ENCODE measurements at regions not wholly inside any gene's neighbourhood (a gene's known extent, or its start where the extent isn't known, plus 50 kb on each side); places are given as distances from the start of the nearest gene placed in this dataset.

- H3K4me1 ChIP-seq (ENCODE audit: control insufficient read depth, extremely low read depth, insufficient read depth, low read length): no peaks in the 10 kb centered on the region
- no peak for FAIRE-seq
- no peaks in the 10 kb centered on the region for H3K9me3 ChIP-seq (replicated peaks; ENCODE audit: control insufficient read depth, insufficient read depth, low read length)
- intact Hi-C loops (cut with micrococcal nuclease): no loop called here
- no peak overlapping the region for H3K4me2 ChIP-seq (ENCODE audit: insufficient read depth, low read length)
- no peaks in the 10 kb centered on the region for H3K27me3 ChIP-seq (ENCODE audit: control insufficient read depth in 2 of 2, insufficient read depth in 2 of 2, low read length in 2 of 2)
- H3K36me3 ChIP-seq (ENCODE audit: control insufficient read depth in 2 of 2, extremely low read depth in 1 of 2, insufficient read depth in 2 of 2, low read length in 2 of 2): no peaks in the 10 kb centered on the region
- no peak overlapping the region for H2AFZ ChIP-seq (ENCODE audit: low read depth, low read length)
- H3K27ac ChIP-seq (ENCODE audit: insufficient read depth, low read depth, low read length): no peak overlapping the region
- no peak overlapping the region for H3K9ac ChIP-seq (replicated peaks; ENCODE audit: extremely low read depth, insufficient read depth, low read length)
- H3K4me3 ChIP-seq (replicated peaks in 1 of 3; ENCODE audit: insufficient read depth in 1 of 3, low read depth in 1 of 3, low read length in 3 of 3): no peak overlapping the region
- no peaks in the 10 kb centered on the region for H3K9me1 ChIP-seq (replicated peaks; ENCODE audit: control insufficient read depth, extremely low read depth, insufficient read depth, low read length)
- CTCF ChIA-PET: no interaction called here
- TF ChIP-seq MYC (IDR thresholded peaks at IDR 0.05; ENCODE audit: low read depth, low read length) (no peak), CTCF (IDR thresholded peaks at IDR 0.05; ENCODE audit: extremely low read depth in 1 of 2, insufficient read depth in 1 of 2, low read depth in 1 of 2, low read length in 2 of 2) (no peak), MAX (IDR thresholded peaks at IDR 0.05; ENCODE audit: insufficient read depth, insufficient read length) (no peak), GATA2 (IDR thresholded peaks at IDR 0.05; ENCODE audit: insufficient read depth, insufficient read length, low read depth, low read length) (no peak), POLR2AphosphoS5 (IDR thresholded peaks at IDR 0.05; ENCODE audit: insufficient read depth, low read depth, low read length) (no peak), EZH2 (IDR thresholded peaks at IDR 0.05; ENCODE audit: borderline replicate concordance, low read depth, low read length, severe bottlenecking) (no peak), JUN (IDR thresholded peaks at IDR 0.05; ENCODE audit: borderline replicate concordance, insufficient read depth, insufficient read length, low read depth) (no peak), FOS (IDR thresholded peaks at IDR 0.05; ENCODE audit: borderline replicate concordance, insufficient read depth, low read length) (no peak), POLR2A (IDR thresholded peaks at IDR 0.05; ENCODE audit: low read depth, low read length) (no peak)
- H4K20me1 ChIP-seq (replicated peaks; ENCODE audit: control insufficient read depth, extremely low read depth, insufficient read depth, low read length): no peaks in the 10 kb centered on the region
- no TSS peak for BruUV-seq (replicated peaks)
- dilution Hi-C loops (cut with MboI; ENCODE audit: extremely low pct_ligation_motif_present, low sequenced_read_pairs): no loop called here
- DNase-seq (ENCODE audit: low read depth, low spot score): no peak
- POLR2A ChIA-PET: no interaction called here
- H3K79me2 ChIP-seq (ENCODE audit: control insufficient read depth, insufficient read depth, low read length): no peaks in the 10 kb centered on the region
Measured at GRCh38 chr16:5323284-5324141, 225.9 kb upstream of the EEF2KMT start.
